Lower leg skin (tissue), 3 donors: ENCODE measurements at regions not wholly inside any gene's neighbourhood (a gene's known extent, or its start where the extent isn't known, plus 50 kb on each side); places are given as distances from the start of the nearest gene placed in this dataset.

Source experiments
- POLR2A ChIP-seq, 2 donors: fragments of 450-650 bp; IDR thresholded peaks; one replicate each; pipeline ENCODE4 v1.6.1; 2016 to 2017; ENCODE audit warnings: antibody characterized with exemption in 2 of 2, mild to moderate bottlenecking in 1 of 2, moderate library complexity in 1 of 2
- TF ChIP-seq, protein P1 (sequence below), 3 donors: fragments of 450-650 bp; IDR thresholded peaks; one replicate each; pipeline ENCODE4 v1.5.1; 2016; ENCODE audit warnings: antibody characterized with exemption in 3 of 3, mild to moderate bottlenecking in 3 of 3, moderate library complexity in 2 of 3

DNA sequence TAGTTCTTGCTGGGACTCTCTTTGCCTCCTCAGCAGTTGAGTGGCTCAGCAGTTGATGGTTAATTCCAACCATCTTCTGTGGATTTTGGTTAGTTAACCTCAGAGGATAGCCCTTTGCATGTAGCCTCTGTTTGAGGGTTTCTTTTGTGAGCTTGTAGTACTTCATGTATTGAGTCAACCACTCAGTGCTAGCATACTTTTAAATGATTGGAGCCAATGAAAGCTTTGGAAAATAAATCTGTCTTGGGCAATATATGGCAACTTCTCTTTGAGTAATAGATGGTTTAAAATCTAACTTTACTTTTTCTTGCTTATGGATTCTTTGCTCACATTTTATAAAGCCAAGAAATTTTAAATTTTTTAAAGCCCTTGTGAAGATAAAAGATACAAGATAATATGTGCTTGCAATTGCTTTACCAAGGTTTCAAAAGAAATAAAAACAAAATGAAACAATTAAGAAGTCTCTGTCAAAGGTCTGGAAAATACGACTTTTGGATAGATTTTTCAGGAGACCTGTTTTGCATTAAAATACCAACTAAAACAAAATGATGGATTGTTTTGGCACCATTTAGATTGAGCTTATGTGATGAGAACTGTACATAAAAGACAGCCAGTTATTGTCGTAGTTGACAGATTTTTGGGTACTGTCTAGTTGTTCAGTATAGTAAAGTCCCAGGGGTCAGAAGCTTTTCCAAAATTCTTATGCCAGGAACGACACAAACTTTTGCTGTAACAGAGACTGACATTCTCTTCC is 181.9 kb downstream of the SPRY1 start:
- TF ChIP-seq, protein P1, sequence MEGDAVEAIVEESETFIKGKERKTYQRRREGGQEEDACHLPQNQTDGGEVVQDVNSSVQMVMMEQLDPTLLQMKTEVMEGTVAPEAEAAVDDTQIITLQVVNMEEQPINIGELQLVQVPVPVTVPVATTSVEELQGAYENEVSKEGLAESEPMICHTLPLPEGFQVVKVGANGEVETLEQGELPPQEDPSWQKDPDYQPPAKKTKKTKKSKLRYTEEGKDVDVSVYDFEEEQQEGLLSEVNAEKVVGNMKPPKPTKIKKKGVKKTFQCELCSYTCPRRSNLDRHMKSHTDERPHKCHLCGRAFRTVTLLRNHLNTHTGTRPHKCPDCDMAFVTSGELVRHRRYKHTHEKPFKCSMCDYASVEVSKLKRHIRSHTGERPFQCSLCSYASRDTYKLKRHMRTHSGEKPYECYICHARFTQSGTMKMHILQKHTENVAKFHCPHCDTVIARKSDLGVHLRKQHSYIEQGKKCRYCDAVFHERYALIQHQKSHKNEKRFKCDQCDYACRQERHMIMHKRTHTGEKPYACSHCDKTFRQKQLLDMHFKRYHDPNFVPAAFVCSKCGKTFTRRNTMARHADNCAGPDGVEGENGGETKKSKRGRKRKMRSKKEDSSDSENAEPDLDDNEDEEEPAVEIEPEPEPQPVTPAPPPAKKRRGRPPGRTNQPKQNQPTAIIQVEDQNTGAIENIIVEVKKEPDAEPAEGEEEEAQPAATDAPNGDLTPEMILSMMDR (IDR thresholded peaks at IDR 0.05): no peak
- TF ChIP-seq POLR2A (IDR thresholded peaks at IDR 0.05): no peak
